K562 (cell line): ENCODE measurements at regions not wholly inside any gene's neighbourhood (a gene's known extent, or its start where the extent isn't known, plus 50 kb on each side); places are given as distances from the start of the nearest gene placed in this dataset.

Experiments
- ATF4 ChIP-seq: fragments of 450-650 bp; formaldehyde crosslinking; IDR thresholded peaks from 2 replicates; pipeline ENCODE4 v1.4.0; 2022; ENCODE audit warnings: mild to moderate bottlenecking, moderate library complexity
- CEBPZ ChIP-seq: fragments of 150-350 bp; IDR thresholded peaks from 2 replicates; pipeline ENCODE4 v1.6.1; 2014; ENCODE audit warnings: low read depth, mild to moderate bottlenecking, low read length, borderline replicate concordance
- NEUROD1 ChIP-seq: fragments of 150-350 bp; IDR thresholded peaks from 2 replicates; pipeline ENCODE4 v1.6.1; 2014; ENCODE audit warnings: borderline replicate concordance, low read length, low read depth; ENCODE audit not compliant: partially characterized antibody
- NFRKB ChIP-seq: fragments of 450-650 bp; IDR thresholded peaks from 2 replicates; pipeline ENCODE4 v1.6.1; 2016; ENCODE audit warnings: low read depth
- SIN3A ChIP-seq, 2 experiments: fragments of 150-350 bp in 1 of 2; IDR thresholded peaks; 2 replicates each; pipeline ENCODE4 v1.6.1; 2011 to 2016; ENCODE audit warnings: borderline replicate concordance in 2 of 2, low read depth in 2 of 2, low read length in 2 of 2, mild to moderate bottlenecking in 2 of 2, moderate library complexity in 2 of 2; ENCODE audit not compliant: control insufficient read depth in 1 of 2
- SMARCB1 ChIP-seq: IDR thresholded peaks from 2 replicates; pipeline ENCODE4 v1.6.1; 2011; ENCODE audit warnings: improper control_type of control experiment, low read depth; ENCODE audit not compliant: insufficient read length
- SMARCE1 ChIP-seq: fragments of 450-650 bp; IDR thresholded peaks from 2 replicates; pipeline ENCODE4 v1.7.1; 2016; ENCODE audit warnings: mild to moderate bottlenecking
- TCF7 ChIP-seq: sonication (generic); IDR thresholded peaks from 2 replicates; pipeline ENCODE4 v1.6.1; 2016; ENCODE audit warnings: antibody characterized with exemption, borderline replicate concordance
- TFAP4 ChIP-seq: sonication (generic); formaldehyde crosslinking; IDR thresholded peaks from 2 replicates; pipeline ENCODE4 v1.8.0; 2022; ENCODE audit warnings: missing genetic modification reagents, mild to moderate bottlenecking, moderate library complexity, borderline replicate concordance
- ZFP91 ChIP-seq: sonication (generic); formaldehyde crosslinking; IDR thresholded peaks from 2 replicates; pipeline ENCODE4 v1.8.0; 2022; ENCODE audit warnings: mild to moderate bottlenecking, missing genetic modification reagents
- ZNF175 ChIP-seq: fragments of 200-800 bp; sonication (Bioruptor generic); IDR thresholded peaks from 2 replicates; pipeline ENCODE4 v1.6.1; 2016; ENCODE audit warnings: low read depth, mild to moderate bottlenecking, missing genetic modification characterization, missing compliant biosample characterization
- ZNF280B ChIP-seq: fragments of 250-450 bp; sonication (Bioruptor Pico); IDR thresholded peaks from 2 replicates; pipeline ENCODE4 v1.5.1; 2021; ENCODE audit warnings: mild to moderate bottlenecking
- ZNF431 ChIP-seq: sonication (generic); formaldehyde crosslinking; IDR thresholded peaks from 2 replicates; pipeline ENCODE4 v1.8.0; 2022; ENCODE audit warnings: mild to moderate bottlenecking, missing genetic modification reagents
- ZNF561 ChIP-seq: fragments of 450-650 bp; formaldehyde crosslinking; conservative IDR thresholded peaks from 2 replicates; pipeline ENCODE4 v1.4.0; 2020; ENCODE audit warnings: mild to moderate bottlenecking, moderate library complexity
- ZNF644 ChIP-seq: fragments of 200-800 bp; sonication (Bioruptor generic); IDR thresholded peaks from 2 replicates; pipeline ENCODE4 v1.6.1; 2016; ENCODE audit warnings: low read depth, missing genetic modification characterization, missing compliant biosample characterization
- ZNF740 ChIP-seq, 3 experiments: fragments of 200-800 bp in 1 of 3; sonication (Bioruptor generic) in 1 of 3; sonication (generic) in 1 of 3; formaldehyde crosslinking in 1 of 3; IDR thresholded peaks; 2 replicates each; pipeline versions ENCODE4 v1.6.1 to v1.8.0; 2016 to 2022; ENCODE audit warnings: mild to moderate bottlenecking in 2 of 3, missing compliant biosample characterization in 2 of 3, missing genetic modification characterization in 2 of 3, missing genetic modification reagents in 1 of 3

GRCh38 chr1:8211883-8212579 is 105.9 kb upstream of the SLC45A1 start (continued):
- TF ChIP-seq CEBPZ (no peak), TCF7 (no peak), TFAP4 (CRISPR knock-in tag) (peak; percentile 22; the same call in 1 of the 2 replicates), SMARCE1 (peak; percentile 54; the same call in 1 of the 2 replicates), ZNF740 (CRISPR knock-in tag; IDR thresholded peaks at IDR 0.05) (no peak), ZNF740 (tag; IDR thresholded peaks at IDR 0.05) (no peak), ZFP91 (CRISPR knock-in tag) (no peak), NFRKB (peak; percentile 66; the same call in 1 of the 2 replicates), ZNF175 (CRISPR knock-in tag) (peak; percentile 82), NEUROD1 (peak; percentile 45), ZNF644 (tag) (no peak), ZNF561 (CRISPR knock-in tag) (0 out of 2 replicates have a peak, but pooled peaks have one; percentile 64), ZNF280B (CRISPR knock-in tag) (no peak), SIN3A (IDR thresholded peaks at IDR 0.05; ENCODE audit: borderline replicate concordance in 2 of 2, control insufficient read depth in 1 of 2, low read depth in 2 of 2, low read length in 2 of 2) (no peak), SMARCB1 (no peak), ATF4 (CRISPR knock-in tag) (peak; percentile 98), ZNF431 (CRISPR knock-in tag) (no peak)
